Activated CD8-positive, alpha-beta T cell treated with anti-CD3 and anti-CD28 coated beads, Interleukin-2, amount 10 ng/mL, durations not matched to agents 7 days and 5 days (primary cell): ENCODE measurements at regions not wholly inside any gene's neighbourhood (a gene's known extent, or its start where the extent isn't known, plus 50 kb on each side); places are given as distances from the start of the nearest gene placed in this dataset.
"Not testable (repeated sequence)": the region's sequence is repeated elsewhere in the genome, so short reads cannot be mapped to it uniquely, and the experiment has no call there.

ENCODE experiments used
- ATAC-seq: fragments of 150-1000 bp; cut with Tn5 transposase; one replicate; pipeline ENCODE4 v1.10.0; 2021; ENCODE audit warnings: moderate library complexity
- CTCF ChIA-PET: fragments of 350-600 bp; sonication (Branson Sonifier 250); formaldehyde crosslinking; loops from one replicate; lab custom pipeline; 2021; ENCODE audit warnings: antibody characterized with exemption; lab: Charles Lee
- POLR2A ChIA-PET: fragments of 350-600 bp; sonication (Branson Sonifier 250); formaldehyde crosslinking; loops from one replicate; lab custom pipeline; 2021; ENCODE audit warnings: antibody characterized with exemption; lab: Charles Lee
- DNase-seq: peaks from one replicate; pipeline ENCODE4 v3.0.0-alpha.2; 2020
- H3K27ac Mint-ChIP-seq: one replicate; pipeline ENCODE4 v1.8.0; 2021; ENCODE audit warnings: mild to moderate bottlenecking, mixed read lengths
- H3K27me3 Mint-ChIP-seq: one replicate; pipeline ENCODE4 v1.8.0; 2021; ENCODE audit warnings: low read depth, mixed read lengths
- H3K36me3 Mint-ChIP-seq: one replicate; pipeline ENCODE4 v1.8.0; 2021; ENCODE audit warnings: low read depth, mixed read lengths
- H3K4me1 Mint-ChIP-seq: one replicate; pipeline ENCODE4 v1.8.0; 2021; ENCODE audit warnings: low read depth, mixed read lengths
- H3K4me3 Mint-ChIP-seq: one replicate; pipeline ENCODE4 v1.8.0; 2021; ENCODE audit warnings: mild to moderate bottlenecking, mixed read lengths
- H3K9me3 Mint-ChIP-seq: one replicate; pipeline ENCODE4 v1.8.0; 2022; ENCODE audit warnings: mixed read lengths; ENCODE audit not compliant: insufficient read depth

DNA sequence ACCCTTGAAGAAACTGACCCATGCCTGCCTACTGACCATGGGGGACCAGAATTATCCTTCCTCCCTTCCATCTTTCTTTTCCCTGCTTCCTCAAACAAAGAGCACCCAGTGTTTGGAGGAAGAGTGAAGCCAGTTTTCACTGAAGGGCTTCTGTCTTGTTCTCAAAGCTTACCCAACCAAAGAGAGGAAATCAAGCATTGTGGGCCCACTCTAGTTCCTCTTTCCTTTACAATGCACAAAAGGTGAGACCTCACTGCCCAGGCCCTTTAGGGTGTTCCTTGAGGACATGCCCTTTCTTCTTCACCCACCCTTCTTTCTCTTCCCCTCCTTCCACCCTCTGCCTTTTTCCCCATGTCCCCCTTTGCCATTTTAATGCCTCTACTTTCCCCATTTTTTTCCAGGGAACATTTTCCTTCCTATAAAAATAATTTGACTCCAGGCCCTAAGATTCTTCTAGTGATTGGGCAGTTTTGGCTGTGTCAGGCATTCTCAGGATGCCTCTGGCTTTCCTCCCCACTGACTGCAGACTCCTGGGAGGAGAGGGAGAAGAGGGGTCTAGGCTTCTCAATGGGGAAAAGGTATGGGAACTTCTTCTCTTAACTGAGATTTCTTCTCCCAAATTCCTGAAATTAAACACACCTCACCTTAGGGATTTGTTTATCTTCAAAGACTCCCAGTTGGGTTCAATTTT, 126.6 kb upstream of the RMDN2 start:
- ATAC-seq, result no peak
- H3K36me3 Mint-ChIP-seq, result no peaks in the 10 kb centered on the region
- no peaks in the 10 kb centered on the region for H3K9me3 Mint-ChIP-seq
- DNase-seq, result no peak
- CTCF ChIA-PET, result interaction anchor here (1.3 kb wide), 1 partner anchor 79 kb away, joined by 3 read pairs; no protein-coding TSS in a partner anchor
- peak overlapping the region; percentile 8 for H3K27ac Mint-ChIP-seq
- POLR2A ChIA-PET, result no interaction called here
- peaks cover 3% of the 10 kb centered on the region for H3K4me1 Mint-ChIP-seq
- no peak overlapping the region for H3K4me3 Mint-ChIP-seq
- no peaks in the 10 kb centered on the region for H3K27me3 Mint-ChIP-seq

DNA sequence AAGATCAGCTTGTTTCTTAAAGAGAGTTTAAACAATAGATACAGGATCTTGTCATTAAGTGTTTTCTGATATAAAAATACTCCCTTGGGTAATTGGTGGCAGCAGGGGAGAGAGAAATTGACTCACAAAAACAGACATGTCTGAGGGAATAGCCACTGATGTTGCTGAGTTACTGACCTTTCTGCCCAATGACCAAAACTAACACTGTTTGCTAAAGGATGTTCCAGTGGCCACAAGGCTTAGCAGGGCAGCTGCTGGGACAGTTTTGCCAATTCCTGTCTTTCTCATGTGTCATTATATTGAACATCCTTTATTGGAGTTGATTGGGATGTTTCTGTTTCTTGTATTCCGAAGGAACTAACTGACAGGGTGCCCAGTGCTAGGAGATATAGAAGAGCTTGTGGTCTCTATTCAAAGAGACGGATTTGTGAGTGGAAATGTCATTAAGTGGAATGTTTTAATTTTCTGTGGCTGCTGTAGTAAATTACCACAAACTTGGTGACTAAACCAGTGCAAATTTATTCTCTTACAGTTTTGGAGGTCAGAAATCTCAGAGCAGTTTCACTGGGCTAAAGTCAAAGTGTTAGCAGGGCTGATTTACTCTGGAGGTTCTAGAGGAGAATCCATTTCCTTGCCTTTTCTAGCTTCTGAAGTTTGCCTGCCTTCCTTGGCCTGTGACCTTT, 124.8 kb upstream of the RMDN2 start:
- H3K27me3 Mint-ChIP-seq, result no peaks in the 10 kb centered on the region

DNA sequence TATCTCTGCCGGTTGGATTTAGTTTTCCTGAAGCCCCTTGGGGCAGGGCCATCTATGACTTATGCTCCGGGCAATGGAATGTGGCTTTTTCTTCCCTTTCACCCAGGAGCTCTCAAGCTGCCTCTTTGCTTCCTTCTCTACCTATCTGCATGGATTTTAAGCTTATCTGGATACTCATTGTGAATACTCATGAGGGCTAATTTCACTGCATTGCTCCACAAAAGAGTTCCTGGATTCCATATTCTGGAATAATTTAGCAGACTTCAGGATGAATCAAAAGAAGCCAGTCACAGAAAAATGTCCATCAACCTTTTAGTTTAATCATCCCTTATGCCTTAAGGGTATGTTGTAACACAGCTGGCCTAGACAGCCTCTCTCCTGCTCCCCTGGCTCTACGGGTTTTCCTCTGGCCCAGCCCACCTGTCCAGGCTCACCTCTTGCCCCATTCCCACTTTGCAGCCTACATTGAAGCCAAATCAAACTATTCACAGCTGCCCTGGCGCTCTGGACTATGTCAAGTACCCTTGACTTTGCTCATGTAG, 122.8 kb upstream of the RMDN2 start:
- peaks cover 3% of the 10 kb centered on the region for H3K4me1 Mint-ChIP-seq
- no peak overlapping the region for H3K4me3 Mint-ChIP-seq
- CTCF ChIA-PET, result interaction anchor here (0.7 kb wide), 1 partner anchor 215 kb away, joined by 3 read pairs; no protein-coding TSS in a partner anchor
- H3K36me3 Mint-ChIP-seq, result no peaks in the 10 kb centered on the region
- DNase-seq, result no peak
- POLR2A ChIA-PET, result no interaction called here
- no peaks in the 10 kb centered on the region for H3K27me3 Mint-ChIP-seq
- H3K9me3 Mint-ChIP-seq, result peaks cover 5% of the 10 kb centered on the region
- ATAC-seq, result no peak
- no peak overlapping the region for H3K27ac Mint-ChIP-seq

More for the DNA sequence above, 124.8 kb upstream of the RMDN2 start:
- POLR2A ChIA-PET, result no interaction called here
- Mint-ChIP-seq H3K4me1 (peaks cover 3% of the 10 kb centered on the region), H3K9me3 (no peaks in the 10 kb centered on the region), H3K36me3 (no peaks in the 10 kb centered on the region), H3K4me3 (no peak overlapping the region), H3K27ac (no peak overlapping the region)
- DNase-seq (no peak), ATAC-seq (no peak)
- CTCF ChIA-PET, result no interaction called here

DNA sequence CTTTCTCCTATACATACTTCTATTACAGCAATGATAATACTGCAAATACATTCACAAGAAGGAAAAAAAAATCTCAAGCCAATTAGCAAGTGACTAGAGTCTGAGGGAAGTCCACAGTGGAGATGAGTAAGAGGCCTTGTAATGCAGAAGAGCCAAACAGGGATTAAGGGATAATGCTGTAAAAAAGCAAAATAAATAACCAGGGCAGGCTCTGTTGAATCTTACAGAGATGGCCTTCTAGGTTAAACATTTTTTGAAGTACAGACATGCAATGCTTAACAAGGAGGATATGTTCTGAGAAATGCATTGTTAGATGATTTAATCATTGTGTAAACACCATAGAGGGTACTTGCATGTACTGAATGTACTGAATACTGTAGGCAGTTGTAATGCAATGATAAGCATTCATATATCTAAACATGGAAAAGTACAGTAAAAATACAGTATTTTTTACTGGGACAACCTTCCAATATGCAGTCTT, 122.1 kb upstream of the RMDN2 start:
- POLR2A ChIA-PET, result no interaction called here

DNA sequence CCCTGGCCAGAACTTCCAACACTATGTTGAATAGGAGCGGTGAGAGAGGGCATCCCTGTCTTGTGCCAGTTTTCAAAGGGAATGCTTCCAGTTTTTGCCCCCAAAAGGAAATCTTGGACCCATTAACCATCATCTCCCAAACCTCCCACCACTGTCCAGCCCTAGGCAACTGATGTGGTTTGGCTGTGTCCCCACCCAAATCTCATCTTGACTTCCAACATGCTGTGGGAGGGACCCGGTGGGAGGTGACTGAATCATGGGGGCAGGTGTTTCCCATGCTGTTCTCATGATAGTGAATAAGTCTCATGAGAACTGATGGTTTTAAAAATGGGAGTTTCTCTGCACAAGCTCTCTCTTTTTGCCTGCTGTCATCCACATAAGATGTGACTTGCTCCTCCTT, 119.1 kb upstream of the RMDN2 start:
- H3K9me3 Mint-ChIP-seq, H3K36me3 Mint-ChIP-seq, DNase-seq, POLR2A ChIA-PET, ATAC-seq, CTCF ChIA-PET, H3K4me3 Mint-ChIP-seq, H3K27ac Mint-ChIP-seq, H3K27me3 Mint-ChIP-seq, H3K4me1 Mint-ChIP-seq: not testable (repeated sequence)

More for the DNA sequence above, 122.1 kb upstream of the RMDN2 start:
- CTCF ChIA-PET, result no interaction called here
- Mint-ChIP-seq H3K36me3 (no peaks in the 10 kb centered on the region), H3K9me3 (peaks cover 5% of the 10 kb centered on the region), H3K27ac (no peak overlapping the region), H3K27me3 (no peaks in the 10 kb centered on the region), H3K4me1 (peaks cover 3% of the 10 kb centered on the region), H3K4me3 (no peak overlapping the region)
- ATAC-seq (no peak), DNase-seq (no peak)

DNA sequence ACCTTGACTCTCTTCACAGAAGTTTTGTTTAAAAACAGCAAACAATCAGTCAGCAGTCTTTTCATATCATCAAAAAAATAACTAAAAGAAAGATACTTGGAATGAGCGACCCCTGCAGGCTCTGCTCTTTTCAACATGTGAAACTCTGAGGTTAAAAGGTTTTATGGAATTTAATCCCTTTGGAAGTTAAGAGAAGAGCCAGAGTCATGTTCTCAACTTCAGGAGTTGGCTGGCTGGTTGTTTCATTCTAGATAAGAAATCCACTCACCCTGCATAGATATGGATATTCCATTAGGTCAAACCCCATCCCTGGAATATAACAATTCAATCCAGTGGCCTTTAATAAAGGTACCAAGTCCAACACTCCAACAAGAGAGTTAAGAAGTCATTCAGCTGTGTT, 115.6 kb upstream of the RMDN2 start:
- no peak overlapping the region for H3K27ac Mint-ChIP-seq
- H3K36me3 Mint-ChIP-seq, result no peaks in the 10 kb centered on the region
- no peaks in the 10 kb centered on the region for H3K4me1 Mint-ChIP-seq
- DNase-seq (no peak), ATAC-seq (no peak)
- POLR2A ChIA-PET, result no interaction called here
- no peaks in the 10 kb centered on the region for H3K27me3 Mint-ChIP-seq
- CTCF ChIA-PET, result interaction anchor here (1.3 kb wide), 1 partner anchor 414 kb away, joined by 4 read pairs; no protein-coding TSS in a partner anchor
- H3K9me3 Mint-ChIP-seq, result peaks cover 5% of the 10 kb centered on the region
- H3K4me3 Mint-ChIP-seq, result no peak overlapping the region

DNA sequence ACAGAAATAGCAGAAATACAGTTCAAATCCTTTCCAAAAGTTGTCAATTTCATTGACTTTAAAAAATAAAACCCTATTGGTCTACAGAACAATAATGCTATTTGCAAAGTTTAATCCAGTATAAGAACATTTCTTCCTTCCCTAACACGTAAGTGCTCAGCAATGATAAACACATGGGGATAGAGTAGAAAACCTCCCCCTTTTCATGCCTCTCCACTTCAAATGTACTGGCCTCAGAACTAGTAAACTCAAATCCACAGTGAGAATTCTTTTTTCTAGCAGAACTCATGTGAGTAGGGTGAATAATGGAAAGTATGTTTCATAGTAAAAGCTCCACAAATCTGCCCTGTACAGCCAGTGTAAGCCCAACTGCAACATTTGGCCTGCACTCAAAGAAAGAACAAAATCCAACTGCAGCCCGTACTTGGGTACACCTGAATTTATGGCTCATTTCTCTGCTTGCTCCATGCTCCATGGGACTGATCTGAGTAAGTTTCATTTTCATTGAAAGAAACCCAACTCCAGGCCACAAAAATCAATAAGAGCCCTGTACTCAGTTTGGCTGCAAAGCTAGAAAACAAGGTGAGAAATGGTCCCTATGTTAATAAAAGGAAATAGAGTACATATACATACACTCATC, 115.0 kb upstream of the RMDN2 start:
- DNase-seq (no peak), ATAC-seq (no peak)
- CTCF ChIA-PET, result interaction anchor here (1.3 kb wide), 1 partner anchor 414 kb away, joined by 4 read pairs; no protein-coding TSS in a partner anchor
- no peak overlapping the region for H3K4me3 Mint-ChIP-seq
- no peak overlapping the region for H3K27ac Mint-ChIP-seq
- peaks cover 5% of the 10 kb centered on the region for H3K9me3 Mint-ChIP-seq
- no peaks in the 10 kb centered on the region for H3K36me3 Mint-ChIP-seq
- no peaks in the 10 kb centered on the region for H3K27me3 Mint-ChIP-seq
- POLR2A ChIA-PET, result no interaction called here
- no peaks in the 10 kb centered on the region for H3K4me1 Mint-ChIP-seq

DNA sequence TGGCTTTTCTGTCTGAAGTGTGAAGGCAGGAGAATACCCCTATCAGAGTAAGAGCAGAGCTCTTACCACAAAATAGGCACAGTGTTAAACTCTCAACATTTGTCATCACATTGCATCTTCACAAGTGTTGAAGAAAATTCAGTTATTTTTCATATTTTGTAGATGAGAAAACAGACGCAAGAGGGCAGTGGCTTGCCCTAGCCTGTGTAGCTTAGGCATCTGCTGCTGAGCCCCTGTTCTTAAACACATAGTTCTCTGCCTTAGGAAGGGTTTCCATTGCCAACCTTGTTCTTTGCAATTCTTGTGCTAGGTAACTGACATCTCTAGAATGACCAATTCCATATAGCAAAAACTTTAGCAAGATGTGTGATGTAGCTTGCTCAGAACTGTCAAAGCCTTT, 112.7 kb upstream of the RMDN2 start:
- CTCF ChIA-PET, result interaction anchor here (1.2 kb wide), 1 partner anchor 65 kb away, joined by 6 read pairs; no protein-coding TSS in a partner anchor

DNA sequence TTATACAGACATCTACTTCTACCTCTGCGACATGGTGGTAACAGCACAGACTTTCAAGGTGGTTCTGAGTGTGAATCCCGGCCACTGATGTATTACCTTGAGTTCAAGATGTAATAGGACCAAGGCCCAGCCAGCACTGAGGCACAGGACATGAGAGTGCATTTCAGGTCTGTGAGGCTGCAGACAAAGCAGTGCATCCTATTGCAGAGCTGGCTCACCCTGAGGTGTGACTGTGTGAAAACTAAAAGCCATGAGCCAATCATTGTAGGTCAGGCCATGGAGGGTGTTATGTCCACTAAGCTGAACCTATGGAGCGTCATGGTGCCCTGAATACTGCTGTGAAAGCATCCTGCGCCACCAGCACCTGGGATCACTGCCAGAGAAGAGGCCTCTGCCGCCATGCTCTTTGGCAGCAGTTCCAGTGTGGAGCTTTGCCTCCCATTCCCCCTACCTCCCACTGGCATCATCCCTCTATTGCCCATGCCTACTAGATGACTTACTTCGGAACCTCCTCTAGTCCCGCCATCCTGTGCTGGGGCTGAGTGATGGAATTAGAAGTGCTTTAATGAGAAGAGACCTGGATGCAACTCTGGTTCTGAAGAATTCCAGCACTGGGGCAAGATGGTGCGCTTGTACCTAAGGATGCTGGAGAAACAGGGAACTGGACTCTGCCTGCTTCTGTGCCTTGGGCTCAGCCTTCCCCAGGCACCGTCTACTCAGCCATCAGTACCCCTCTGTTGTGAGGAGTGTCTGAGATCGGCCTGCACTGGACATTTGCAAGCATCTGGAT, 112.0 kb upstream of the RMDN2 start:
- Mint-ChIP-seq H3K4me3 (no peak overlapping the region), H3K4me1 (no peaks in the 10 kb centered on the region), H3K27ac (no peak overlapping the region), H3K36me3 (no peaks in the 10 kb centered on the region), H3K9me3 (no peaks in the 10 kb centered on the region), H3K27me3 (no peaks in the 10 kb centered on the region)
- POLR2A ChIA-PET, result interaction anchor here (0.6 kb wide), 1 partner anchor 53 kb away, joined by 3 read pairs; no protein-coding TSS in a partner anchor
- CTCF ChIA-PET, result interaction anchor here (1.2 kb wide), 1 partner anchor 64 kb away, joined by 6 read pairs; no protein-coding TSS in a partner anchor
- DNase-seq (no peak), ATAC-seq (no peak)

More for the DNA sequence above, 112.7 kb upstream of the RMDN2 start:
- ATAC-seq, result no peak
- POLR2A ChIA-PET, result interaction anchor here (0.6 kb wide), 1 partner anchor 53 kb away, joined by 3 read pairs; no protein-coding TSS in a partner anchor
- no peaks in the 10 kb centered on the region for H3K4me1 Mint-ChIP-seq
- H3K9me3 Mint-ChIP-seq, result no peaks in the 10 kb centered on the region
- H3K27ac Mint-ChIP-seq, result no peak overlapping the region
- no peak for DNase-seq
- H3K27me3 Mint-ChIP-seq, result no peaks in the 10 kb centered on the region
- no peak overlapping the region for H3K4me3 Mint-ChIP-seq
- H3K36me3 Mint-ChIP-seq, result no peaks in the 10 kb centered on the region

DNA sequence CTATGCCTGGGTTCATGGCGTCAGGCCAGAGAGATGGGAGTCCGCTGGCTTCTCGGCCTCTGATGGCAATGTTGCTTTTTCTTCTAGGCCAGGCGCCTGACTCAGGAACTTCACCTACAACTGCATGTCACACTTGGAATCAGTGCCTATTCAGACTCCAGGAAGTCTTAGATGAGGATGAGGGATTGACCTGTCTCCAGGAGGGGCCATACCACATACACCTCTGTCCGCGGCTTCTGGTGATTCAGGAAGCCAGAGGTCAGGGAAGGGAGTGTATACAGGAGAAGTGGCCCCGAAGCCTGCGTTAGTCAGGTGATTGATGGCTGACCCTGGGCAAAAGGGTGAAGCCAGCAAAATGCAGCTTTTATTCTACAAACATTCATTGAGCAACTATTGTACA, 109.1 kb upstream of the RMDN2 start:
- Mint-ChIP-seq H3K27ac (no peak overlapping the region), H3K36me3 (peaks cover 4% of the 10 kb centered on the region), H3K4me1 (no peaks in the 10 kb centered on the region), H3K9me3 (peaks cover 5% of the 10 kb centered on the region), H3K4me3 (no peak overlapping the region), H3K27me3 (no peaks in the 10 kb centered on the region)
- ChIA-PET CTCF (no interaction called here), POLR2A (no interaction called here)
- no peak for DNase-seq
- no peak for ATAC-seq

DNA sequence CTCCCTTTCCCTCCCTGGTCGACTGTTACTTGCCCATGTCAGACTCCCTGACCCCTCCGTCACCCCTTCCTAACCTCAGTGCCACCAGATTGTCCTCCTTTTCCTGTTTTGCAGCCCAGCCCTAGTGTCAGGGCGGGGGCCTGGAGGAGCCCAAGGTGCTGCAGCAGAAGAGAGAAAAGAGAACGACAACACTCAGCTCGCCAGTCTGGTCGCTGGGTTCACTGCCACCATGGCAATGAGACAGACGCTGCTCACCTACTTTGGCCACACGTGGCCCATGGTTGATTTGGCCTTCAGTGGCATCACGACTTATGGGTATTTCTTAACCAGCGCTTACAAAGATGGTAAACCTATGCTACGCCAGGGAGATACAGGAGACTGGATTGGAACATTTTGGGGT, 108.4 kb upstream of the RMDN2 start:
- ChIA-PET POLR2A (no interaction called here), CTCF (no interaction called here)
- H3K4me3 Mint-ChIP-seq, result no peak overlapping the region
- no peak overlapping the region for H3K27ac Mint-ChIP-seq
- H3K4me1 Mint-ChIP-seq, result no peaks in the 10 kb centered on the region
- H3K36me3 Mint-ChIP-seq, result peaks cover 4% of the 10 kb centered on the region
- ATAC-seq (no peak), DNase-seq (no peak)
- peaks cover 9% of the 10 kb centered on the region for H3K9me3 Mint-ChIP-seq
- H3K27me3 Mint-ChIP-seq, result no peaks in the 10 kb centered on the region
